ENCODE measurements at regions not wholly inside any gene's neighbourhood (a gene's known extent, or its start where the extent isn't known, plus 50 kb on each side); places are given as distances from the start of the nearest gene placed in this dataset.

GRCh38 chr11:11769782-11770181 lies 72.0 kb upstream of the USP47 start:
- intact Hi-C loops (cut with DNase I), result no loop called here
- Histone ChIP-seq H3K27ac (no peak overlapping the region), H3K36me3 (no peaks in the 10 kb centered on the region), H3K4me1 (no peaks in the 10 kb centered on the region), H3K27me3 (peaks cover 0 to 24% (median 0%) of the 10 kb centered on the region in 4 donors), H3K4me3 (no peak overlapping the region), H3K9me3 (no peaks in the 10 kb centered on the region)
- no peak for DNase-seq
- no peak for TF ChIP-seq CTCF (IDR thresholded peaks at IDR 0.05)
- TF ChIP-seq POLR2A (IDR thresholded peaks at IDR 0.05), result no peak

GRCh38 chr11:11769362-11769761 lies 72.4 kb upstream of the USP47 start:
- TF ChIP-seq CTCF (IDR thresholded peaks at IDR 0.05) (no peak), POLR2A (IDR thresholded peaks at IDR 0.05) (no peak)
- no peak overlapping the region for H3K4me3 ChIP-seq
- peaks cover 0 to 23% (median 0%) of the 10 kb centered on the region in 4 donors for H3K27me3 ChIP-seq
- no peak for DNase-seq
- no peaks in the 10 kb centered on the region for H3K9me3 ChIP-seq
- H3K4me1 ChIP-seq, result no peaks in the 10 kb centered on the region
- H3K36me3 ChIP-seq, result no peaks in the 10 kb centered on the region
- no peak overlapping the region for H3K27ac ChIP-seq
- intact Hi-C loops (cut with DNase I), result no loop called here

GRCh38 chr11:11764423-11764803 lies 77.4 kb upstream of the USP47 start:
- WGBS, 2 donors, result 80 to 81% methylated on average over 2 of the region's 2 CpGs
- Histone ChIP-seq H3K36me3 (no peaks in the 10 kb centered on the region), H3K27me3 (peaks cover 0 to 20% (median 0%) of the 10 kb centered on the region in 4 donors), H3K4me1 (no peaks in the 10 kb centered on the region), H3K4me3 (no peak overlapping the region), H3K27ac (no peak overlapping the region), H3K9me3 (no peaks in the 10 kb centered on the region)
- TF ChIP-seq POLR2A (IDR thresholded peaks at IDR 0.05), result no peak
- no peak for TF ChIP-seq CTCF (IDR thresholded peaks at IDR 0.05)
- intact Hi-C loops (cut with DNase I), result no loop called here
- DNase-seq, result no peak

- Histone ChIP-seq H3K4me3 (no peak overlapping the region), H3K9me3 (no peaks in the 10 kb centered on the region), H3K27me3 (peaks cover 0 to 15% (median 0%) of the 10 kb centered on the region in 4 donors), H3K4me1 (no peaks in the 10 kb centered on the region), H3K36me3 (no peaks in the 10 kb centered on the region), H3K27ac (no peak overlapping the region)
- intact Hi-C loops (cut with DNase I), result no loop called here
- DNase-seq, result no peak
- no peak for TF ChIP-seq POLR2A (IDR thresholded peaks at IDR 0.05)
- TF ChIP-seq CTCF (IDR thresholded peaks at IDR 0.05), result no peak
- 64 to 71% methylated on average over 3 to 4 of the region's 4 CpGs for WGBS, 2 donors
Measured at GRCh38 chr11:11763796-11764422, 77.9 kb upstream of the USP47 start.

GRCh38 chr11:11760838-11761237 lies 80.9 kb upstream of the USP47 start:
- intact Hi-C loops (cut with DNase I), result no loop called here

More at GRCh38 chr11:11760838-11761237, 80.9 kb upstream of the USP47 start:
- DNase-seq, result no peak
- no peaks in the 10 kb centered on the region for H3K36me3 ChIP-seq
- no peaks in the 10 kb centered on the region for H3K9me3 ChIP-seq
- H3K4me1 ChIP-seq, result no peaks in the 10 kb centered on the region
- no peak overlapping the region for H3K4me3 ChIP-seq
- peaks cover 0 to 21% (median 0%) of the 10 kb centered on the region in 4 donors for H3K27me3 ChIP-seq
- H3K27ac ChIP-seq, result no peak overlapping the region
- no peak for TF ChIP-seq POLR2A (IDR thresholded peaks at IDR 0.05)
- TF ChIP-seq CTCF (IDR thresholded peaks at IDR 0.05), result no peak
- WGBS, 2 donors, result 81 to 95% methylated on average over 2 of the region's 2 CpGs

Measured in esophagus squamous epithelium (tissue), 5 donors.